Erythroblast (primary cell): ENCODE measurements at regions not wholly inside any gene's neighbourhood (a gene's known extent, or its start where the extent isn't known, plus 50 kb on each side); places are given as distances from the start of the nearest gene placed in this dataset.

Experiments
- GATA1 ChIP-seq: IDR thresholded peaks from 2 replicates; pipeline ENCODE4 v1.6.1; 2011; ENCODE audit warnings: low read depth, mild to moderate bottlenecking, control low read depth, low read length, moderate library complexity
- POLR2A ChIP-seq: IDR thresholded peaks from 2 replicates; pipeline ENCODE4 v1.6.1; 2011; ENCODE audit warnings: mild to moderate bottlenecking, low read length

DNA sequence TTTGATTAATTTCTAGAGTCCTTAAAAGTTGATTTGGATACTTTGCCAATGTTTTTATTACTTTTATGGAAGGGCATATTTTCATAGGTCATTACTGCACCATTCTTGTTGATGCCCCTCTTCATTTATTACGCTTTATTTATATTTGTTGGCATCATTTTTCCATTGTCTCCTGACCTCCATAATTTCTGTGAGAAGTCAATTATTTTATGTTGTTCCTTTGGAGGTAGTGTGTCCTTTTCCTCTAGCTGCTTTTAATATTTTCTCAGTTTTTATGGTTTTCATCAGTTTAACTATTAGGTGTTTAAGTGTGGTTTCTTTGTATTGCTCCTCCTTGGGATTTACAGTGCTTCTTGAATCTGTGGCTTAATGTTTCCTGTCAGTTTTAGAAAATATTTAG, 134.9 kb downstream of the SAMD9 start:
- TF ChIP-seq POLR2A, result no peak
- no peak for TF ChIP-seq GATA1
